DMS53 (cell line): ENCODE measurements at regions not wholly inside any gene's neighbourhood (a gene's known extent, or its start where the extent isn't known, plus 50 kb on each side); places are given as distances from the start of the nearest gene placed in this dataset.
"Not testable (repeated sequence)": the region's sequence is repeated elsewhere in the genome, so short reads cannot be mapped to it uniquely, and the experiment has no call there.

ENCODE experiments used
- DNase-seq: peaks from one replicate; lab custom pipeline; 2025; lab: John Stamatoyannopoulos, UW

GRCh38 chr11:34830648-34831047, 85.5 kb downstream of the APIP start:
- DNase-seq: peak; percentile 77

- peak; percentile 78 for DNase-seq
Measured at GRCh38 chr11:34830035-34830434, 86.1 kb downstream of the APIP start.

- DNase-seq: peak; percentile 22
Measured at GRCh38 chr11:34827228-34827627, 89.0 kb downstream of the APIP start.

GRCh38 chr11:34826384-34826726, 89.8 kb downstream of the APIP start:
- no peak for DNase-seq

- DNase-seq: peak; percentile 97
Measured at GRCh38 chr11:34825670-34826383, 90.4 kb downstream of the APIP start.

- peak; percentile 87 for DNase-seq
Measured at GRCh38 chr11:34825315-34825669, 90.9 kb downstream of the APIP start.

- peak; percentile 77 for DNase-seq
Measured at GRCh38 chr11:34824425-34824824, 91.8 kb downstream of the APIP start.

GRCh38 chr11:34823639-34824038, 92.5 kb downstream of the APIP start:
- no peak for DNase-seq

GRCh38 chr11:34823197-34823596, 93.0 kb downstream of the APIP start:
- no peak for DNase-seq

- no peak for DNase-seq
Measured at GRCh38 chr11:34819740-34820482, 96.3 kb downstream of the APIP start.

- DNase-seq: not testable (repeated sequence)
Measured at GRCh38 chr11:34817812-34818211, 98.4 kb downstream of the APIP start.

- no peak for DNase-seq
Measured at GRCh38 chr11:34816698-34817213, 99.4 kb downstream of the APIP start.

GRCh38 chr11:34812905-34813576, 103.1 kb downstream of the APIP start:
- no peak for DNase-seq

- no peak for DNase-seq
Measured at GRCh38 chr11:34811858-34812257, 104.3 kb downstream of the APIP start.

- no peak for DNase-seq
Measured at GRCh38 chr11:34810107-34810562, 106.0 kb downstream of the APIP start.

GRCh38 chr11:34809191-34810106, 106.7 kb downstream of the APIP start:
- peak; percentile 9 for DNase-seq

GRCh38 chr11:34806875-34807274, 109.3 kb downstream of the APIP start:
- no peak for DNase-seq

- no peak for DNase-seq
Measured at GRCh38 chr11:34805937-34806336, 110.2 kb downstream of the APIP start.

GRCh38 chr11:34799848-34800247, 116.3 kb downstream of the APIP start:
- no peak for DNase-seq

- DNase-seq: peak; percentile 62
Measured at GRCh38 chr11:34798985-34799384, 117.2 kb downstream of the APIP start.

GRCh38 chr11:34797497-34797896, 118.7 kb downstream of the APIP start:
- not testable (repeated sequence) for DNase-seq

GRCh38 chr11:34795641-34796040, 120.5 kb downstream of the APIP start:
- no peak for DNase-seq
